HepG2 (cell line): ENCODE measurements at regions not wholly inside any gene's neighbourhood (a gene's known extent, or its start where the extent isn't known, plus 50 kb on each side); places are given as distances from the start of the nearest gene placed in this dataset.

Experiments
- ATAC-seq: fragments of 200-7000 bp; cut with Tn5 transposase; 3 replicates; pipeline ENCODE4 v1.9.1; 2020; ENCODE audit warnings: mild to moderate bottlenecking, moderate library complexity
- BruUV-seq: library from RNA; stranded (reverse); fragments of 400-500 nt; replicated peaks from 2 replicates; lab custom pipeline; 2021; lab: Mats Ljungman, UMichigan
- CTCF ChIA-PET: fragments of 300-600 bp; formaldehyde crosslinking; extraction: SDS; loops from one replicate; lab custom pipeline; 2021; ENCODE audit warnings: low total read pairs, inconsistent platforms, low intra/inter-chr PET ratio; lab: Yijun Ruan, JAX
- POLR2A ChIA-PET: fragments of 350-600 bp; sonication (Branson Sonifier 250); formaldehyde crosslinking; loops from one replicate; lab custom pipeline; 2020; ENCODE audit warnings: antibody characterized with exemption, inconsistent platforms; lab: Yijun Ruan, JAX
- DNase-seq: peaks from one replicate; pipeline ENCODE4 v3.0.0-alpha.2; 2015; ENCODE audit warnings: low spot score
- FAIRE-seq: peaks from 3 replicates; lab custom pipeline; 2011; peaks lifted over from hg19 to GRCh38; lab: Jason Lieb, UNC
- H2AFZ ChIP-seq: one replicate; pipeline ENCODE4 v1.6.1; 2011; ENCODE audit warnings: low read length, inconsistent platforms
- H3K27ac ChIP-seq: fragments of 300-600 bp; 3 replicates; pipeline ENCODE4 v1.8.0; 2011; ENCODE audit warnings: mixed run types, mild to moderate bottlenecking, mixed read lengths, low read length, inconsistent platforms; ENCODE audit not compliant: insufficient read depth; ENCODE audit errors: extremely low read length
- H3K27me3 ChIP-seq, 2 experiments: fragments of 200-600 bp in 1 of 2; 2 replicates in 1 of 2; 3 replicates in 1 of 2; pipeline versions ENCODE4 v1.6.0 to v1.8.0; 2011; ENCODE audit warnings: low read length in 2 of 2, mild to moderate bottlenecking in 2 of 2, moderate library complexity in 2 of 2, inconsistent platforms in 1 of 2; ENCODE audit not compliant: insufficient read depth in 2 of 2, control insufficient read depth in 1 of 2
- H3K36me3 ChIP-seq, 2 experiments: fragments of 200-600 bp in 1 of 2; replicated peaks in 1 of 2; 2 replicates in 1 of 2; 3 replicates in 1 of 2; pipeline versions ENCODE4 v1.5.1 to v1.8.0; 2011; ENCODE audit warnings: low read length in 2 of 2, inconsistent platforms in 1 of 2; ENCODE audit not compliant: insufficient read depth in 2 of 2, control insufficient read depth in 1 of 2
- H3K4me1 ChIP-seq: 2 replicates; pipeline ENCODE4 v1.5.1; 2012; ENCODE audit warnings: low read length, inconsistent platforms; ENCODE audit not compliant: insufficient read depth
- H3K4me2 ChIP-seq: 2 replicates; pipeline ENCODE4 v1.6.0; 2011; ENCODE audit warnings: low read depth, low read length, inconsistent platforms
- H3K4me3 ChIP-seq, 3 experiments: fragments of 200-600 bp in 1 of 3; sonication (generic), shearing (Covaris generic) in 1 of 3; replicated peaks in 1 of 3; 2 replicates each; pipeline ENCODE4 v1.5.1; 2011 to 2016; ENCODE audit warnings: low read length in 3 of 3, inconsistent platforms in 2 of 3, low read depth in 2 of 3, mild to moderate bottlenecking in 2 of 3, control low read depth in 1 of 3, mixed read lengths in 1 of 3; ENCODE audit not compliant: insufficient read depth in 1 of 3
- H3K79me2 ChIP-seq: one replicate; pipeline ENCODE4 v1.6.1; 2011; ENCODE audit warnings: low read length, inconsistent platforms; ENCODE audit not compliant: insufficient read depth
- H3K9ac ChIP-seq: 2 replicates; pipeline ENCODE4 v1.6.0; 2011; ENCODE audit warnings: mild to moderate bottlenecking, low read depth, low read length, inconsistent platforms; ENCODE audit not compliant: insufficient read depth
- H3K9me3 ChIP-seq: 2 replicates; pipeline ENCODE4 v1.5.1; 2012; ENCODE audit warnings: mild to moderate bottlenecking, low read length
- H4K20me1 ChIP-seq: 2 replicates; pipeline ENCODE4 v1.6.0; 2011; ENCODE audit warnings: inconsistent platforms, mild to moderate bottlenecking, low read length, moderate library complexity; ENCODE audit not compliant: insufficient read depth
- CEBPB ChIP-seq: IDR thresholded peaks from 2 replicates; pipeline ENCODE4 v1.6.1; 2011; ENCODE audit warnings: low read depth, low read length, improper control_type of control experiment, borderline replicate concordance
- ERF ChIP-seq: IDR thresholded peaks from 2 replicates; pipeline ENCODE4 v1.6.1; 2018; ENCODE audit warnings: missing biosample characterization, missing genetic modification reagents
- JUNB ChIP-seq: sonication (generic); formaldehyde crosslinking; IDR thresholded peaks from 2 replicates; pipeline ENCODE4 v1.8.0; 2022; ENCODE audit warnings: missing genetic modification reagents, mild to moderate bottlenecking, borderline replicate concordance
- MAF1 ChIP-seq: sonication (generic); formaldehyde crosslinking; IDR thresholded peaks from 2 replicates; pipeline ENCODE4 v1.5.0; 2020; ENCODE audit warnings: missing genetic modification reagents, borderline replicate concordance
- MAFG ChIP-seq: sonication (generic); formaldehyde crosslinking; IDR thresholded peaks from 2 replicates; pipeline ENCODE4 v1.5.1; 2020; ENCODE audit warnings: mild to moderate bottlenecking, missing genetic modification reagents
- MXD4 ChIP-seq: IDR thresholded peaks from 2 replicates; pipeline ENCODE4 v1.6.1; 2016; ENCODE audit warnings: mild to moderate bottlenecking, missing biosample characterization, missing genetic modification reagents
- SALL1 ChIP-seq: sonication (generic); formaldehyde crosslinking; IDR thresholded peaks from 2 replicates; pipeline ENCODE4 v1.8.0; 2022; ENCODE audit warnings: mild to moderate bottlenecking, missing genetic modification reagents
- TBL1XR1 ChIP-seq: fragments of 150-350 bp; IDR thresholded peaks from 2 replicates; pipeline ENCODE4 v1.6.1; 2014; ENCODE audit warnings: borderline replicate concordance, low read length; ENCODE audit not compliant: partially characterized antibody
- YEATS2 ChIP-seq: sonication (generic); formaldehyde crosslinking; IDR thresholded peaks from 2 replicates; pipeline ENCODE4 v1.4.0; 2020; ENCODE audit warnings: missing genetic modification reagents, borderline replicate concordance
- ZBTB3 ChIP-seq: sonication (generic); formaldehyde crosslinking; IDR thresholded peaks from 2 replicates; pipeline ENCODE4 v1.4.0; 2020; ENCODE audit warnings: low read depth, mild to moderate bottlenecking, moderate library complexity, missing genetic modification reagents, borderline replicate concordance
- ZNF230 ChIP-seq: sonication (generic); formaldehyde crosslinking; IDR thresholded peaks from 2 replicates; pipeline ENCODE4 v1.4.0; 2020; ENCODE audit warnings: mild to moderate bottlenecking, missing genetic modification reagents
- ZSCAN29 ChIP-seq: sonication (generic); formaldehyde crosslinking; conservative IDR thresholded peaks from 2 replicates; pipeline ENCODE4 v1.4.0; 2020; ENCODE audit warnings: mild to moderate bottlenecking, missing genetic modification reagents
- WGBS: methylation state at CpG from one replicate; pipeline ENCODE4 v1.1.6; 2017; ENCODE audit warnings: low lambda C conversion rate; 5-methylcytosine and 5-hydroxymethylcytosine counted together
- in situ Hi-C: cut with HindIII; loops from 2 replicates; pipeline ENCODE4 v1.10.0; 2017; ENCODE audit warnings: low pct_unique_long_range_greater_than_20kb; ENCODE audit not compliant: extremely low pct_ligation_motif_present
- intact Hi-C: fragments of 100-400 bp; cut with micrococcal nuclease; formaldehyde crosslinking; loops from one replicate; pipeline ENCODE4 v1.10.0; 2022; ENCODE audit not compliant: unreplicated experiment
- TF ChIP-seq, protein P1 (sequence below): sonication (generic); formaldehyde crosslinking; IDR thresholded peaks from 2 replicates; pipeline ENCODE4 v1.5.0; 2020; ENCODE audit warnings: missing genetic modification reagents, mild to moderate bottlenecking, borderline replicate concordance
- TF ChIP-seq, protein P2 (sequence below): sonication (generic); formaldehyde crosslinking; conservative IDR thresholded peaks from 2 replicates; pipeline ENCODE4 v1.8.0; 2022; ENCODE audit warnings: low read depth, missing genetic modification reagents
- TF ChIP-seq, protein P3 (sequence below): sonication (generic); formaldehyde crosslinking; IDR thresholded peaks from 2 replicates; pipeline ENCODE4 v1.4.0; 2020; ENCODE audit warnings: mild to moderate bottlenecking, missing genetic modification reagents
- TF ChIP-seq, protein P4 (sequence below): sonication (generic); formaldehyde crosslinking; IDR thresholded peaks from 2 replicates; pipeline ENCODE4 v1.4.0; 2020; ENCODE audit warnings: missing genetic modification reagents, borderline replicate concordance
- TF ChIP-seq, protein P5 (sequence below): sonication (generic); formaldehyde crosslinking; IDR thresholded peaks from 2 replicates; pipeline ENCODE4 v1.5.1; 2020; ENCODE audit warnings: missing genetic modification reagents, mild to moderate bottlenecking, borderline replicate concordance

DNA sequence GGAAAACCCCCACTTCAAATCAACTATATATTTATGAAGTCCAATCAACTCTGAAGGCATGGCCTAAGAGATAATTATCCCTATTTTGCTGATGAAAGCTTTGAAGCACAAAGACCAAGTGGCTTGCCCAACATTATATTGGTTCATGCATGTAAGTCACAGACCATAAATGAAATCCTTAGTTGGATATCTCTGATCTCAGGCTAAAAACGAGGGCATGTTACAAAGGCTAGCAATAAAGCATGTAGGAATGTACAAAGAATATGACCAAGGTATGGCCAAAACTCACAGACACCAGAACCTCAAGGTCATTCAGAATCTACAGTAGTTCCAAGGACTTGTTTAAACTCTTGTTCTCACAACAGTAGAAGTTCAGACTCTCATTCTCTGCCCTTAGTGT, 100.2 kb upstream of the SESN3 start:
- WGBS, result 0% methylated on average over 1 of the region's 1 CpG
- FAIRE-seq (no peak), DNase-seq (no peak), ATAC-seq (no peak)
- no peaks in the 10 kb centered on the region for H3K27me3 ChIP-seq
- H3K9ac ChIP-seq, result no peak overlapping the region
- H3K4me2 ChIP-seq, result no peak overlapping the region
- no peaks in the 10 kb centered on the region for H3K79me2 ChIP-seq
- H3K4me1 ChIP-seq, result no peaks in the 10 kb centered on the region
- no peak overlapping the region for H3K4me3 ChIP-seq
- no peak overlapping the region for H2AFZ ChIP-seq
- no peak overlapping the region for H3K27ac ChIP-seq
- H4K20me1 ChIP-seq, result no peaks in the 10 kb centered on the region
- no peaks in the 10 kb centered on the region for H3K9me3 ChIP-seq
- no peaks in the 10 kb centered on the region for H3K36me3 ChIP-seq
- no TSS peak for BruUV-seq
- intact Hi-C loops, result no loop called here
- in situ Hi-C loops, result no loop called here
- ChIA-PET CTCF (no interaction called here), POLR2A (no interaction called here)
- TF ChIP-seq ERF (CRISPR knock-in tag) (no peak), YEATS2 (no peak), SALL1 (CRISPR knock-in tag) (no peak), CEBPB (no peak), MXD4 (CRISPR knock-in tag) (no peak), ZBTB3 (CRISPR knock-in tag) (no peak), JUNB (CRISPR knock-in tag) (no peak), ZSCAN29 (no peak), ZNF230 (CRISPR knock-in tag) (no peak), MAFG (no peak), TBL1XR1 (no peak), MAF1 (no peak)
- TF ChIP-seq, protein P1, sequence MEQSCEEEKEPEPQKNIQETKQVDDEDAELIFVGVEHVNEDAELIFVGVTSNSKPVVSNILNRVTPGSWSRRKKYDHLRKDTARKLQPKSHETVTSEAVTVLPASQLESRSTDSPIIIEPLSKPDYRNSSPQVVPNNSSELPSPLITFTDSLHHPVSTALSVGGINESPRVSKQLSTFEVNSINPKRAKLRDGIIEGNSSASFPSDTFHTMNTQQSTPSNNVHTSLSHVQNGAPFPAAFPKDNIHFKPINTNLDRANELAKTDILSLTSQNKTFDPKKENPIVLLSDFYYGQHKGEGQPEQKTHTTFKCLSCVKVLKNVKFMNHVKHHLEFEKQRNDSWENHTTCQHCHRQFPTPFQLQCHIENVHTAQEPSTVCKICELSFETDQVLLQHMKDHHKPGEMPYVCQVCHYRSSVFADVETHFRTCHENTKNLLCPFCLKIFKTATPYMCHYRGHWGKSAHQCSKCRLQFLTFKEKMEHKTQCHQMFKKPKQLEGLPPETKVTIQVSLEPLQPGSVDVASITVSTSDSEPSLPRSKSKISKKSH (CRISPR knock-in tag), result no peak
- TF ChIP-seq, protein P2, sequence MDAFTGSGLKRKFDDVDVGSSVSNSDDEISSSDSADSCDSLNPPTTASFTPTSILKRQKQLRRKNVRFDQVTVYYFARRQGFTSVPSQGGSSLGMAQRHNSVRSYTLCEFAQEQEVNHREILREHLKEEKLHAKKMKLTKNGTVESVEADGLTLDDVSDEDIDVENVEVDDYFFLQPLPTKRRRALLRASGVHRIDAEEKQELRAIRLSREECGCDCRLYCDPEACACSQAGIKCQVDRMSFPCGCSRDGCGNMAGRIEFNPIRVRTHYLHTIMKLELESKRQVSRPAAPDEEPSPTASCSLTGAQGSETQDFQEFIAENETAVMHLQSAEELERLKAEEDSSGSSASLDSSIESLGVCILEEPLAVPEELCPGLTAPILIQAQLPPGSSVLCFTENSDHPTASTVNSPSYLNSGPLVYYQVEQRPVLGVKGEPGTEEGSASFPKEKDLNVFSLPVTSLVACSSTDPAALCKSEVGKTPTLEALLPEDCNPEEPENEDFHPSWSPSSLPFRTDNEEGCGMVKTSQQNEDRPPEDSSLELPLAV (CRISPR knock-in tag), result no peak
- TF ChIP-seq, protein P3, sequence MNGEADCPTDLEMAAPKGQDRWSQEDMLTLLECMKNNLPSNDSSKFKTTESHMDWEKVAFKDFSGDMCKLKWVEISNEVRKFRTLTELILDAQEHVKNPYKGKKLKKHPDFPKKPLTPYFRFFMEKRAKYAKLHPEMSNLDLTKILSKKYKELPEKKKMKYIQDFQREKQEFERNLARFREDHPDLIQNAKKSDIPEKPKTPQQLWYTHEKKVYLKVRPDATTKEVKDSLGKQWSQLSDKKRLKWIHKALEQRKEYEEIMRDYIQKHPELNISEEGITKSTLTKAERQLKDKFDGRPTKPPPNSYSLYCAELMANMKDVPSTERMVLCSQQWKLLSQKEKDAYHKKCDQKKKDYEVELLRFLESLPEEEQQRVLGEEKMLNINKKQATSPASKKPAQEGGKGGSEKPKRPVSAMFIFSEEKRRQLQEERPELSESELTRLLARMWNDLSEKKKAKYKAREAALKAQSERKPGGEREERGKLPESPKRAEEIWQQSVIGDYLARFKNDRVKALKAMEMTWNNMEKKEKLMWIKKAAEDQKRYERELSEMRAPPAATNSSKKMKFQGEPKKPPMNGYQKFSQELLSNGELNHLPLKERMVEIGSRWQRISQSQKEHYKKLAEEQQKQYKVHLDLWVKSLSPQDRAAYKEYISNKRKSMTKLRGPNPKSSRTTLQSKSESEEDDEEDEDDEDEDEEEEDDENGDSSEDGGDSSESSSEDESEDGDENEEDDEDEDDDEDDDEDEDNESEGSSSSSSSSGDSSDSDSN (CRISPR knock-in tag), result no peak
- TF ChIP-seq, protein P4, sequence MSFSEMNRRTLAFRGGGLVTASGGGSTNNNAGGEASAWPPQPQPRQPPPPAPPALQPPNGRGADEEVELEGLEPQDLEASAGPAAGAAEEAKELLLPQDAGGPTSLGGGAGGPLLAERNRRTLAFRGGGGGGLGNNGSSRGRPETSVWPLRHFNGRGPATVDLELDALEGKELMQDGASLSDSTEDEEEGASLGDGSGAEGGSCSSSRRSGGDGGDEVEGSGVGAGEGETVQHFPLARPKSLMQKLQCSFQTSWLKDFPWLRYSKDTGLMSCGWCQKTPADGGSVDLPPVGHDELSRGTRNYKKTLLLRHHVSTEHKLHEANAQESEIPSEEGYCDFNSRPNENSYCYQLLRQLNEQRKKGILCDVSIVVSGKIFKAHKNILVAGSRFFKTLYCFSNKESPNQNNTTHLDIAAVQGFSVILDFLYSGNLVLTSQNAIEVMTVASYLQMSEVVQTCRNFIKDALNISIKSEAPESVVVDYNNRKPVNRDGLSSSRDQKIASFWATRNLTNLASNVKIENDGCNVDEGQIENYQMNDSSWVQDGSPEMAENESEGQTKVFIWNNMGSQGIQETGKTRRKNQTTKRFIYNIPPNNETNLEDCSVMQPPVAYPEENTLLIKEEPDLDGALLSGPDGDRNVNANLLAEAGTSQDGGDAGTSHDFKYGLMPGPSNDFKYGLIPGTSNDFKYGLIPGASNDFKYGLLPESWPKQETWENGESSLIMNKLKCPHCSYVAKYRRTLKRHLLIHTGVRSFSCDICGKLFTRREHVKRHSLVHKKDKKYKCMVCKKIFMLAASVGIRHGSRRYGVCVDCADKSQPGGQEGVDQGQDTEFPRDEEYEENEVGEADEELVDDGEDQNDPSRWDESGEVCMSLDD (CRISPR knock-in tag), result no peak
- TF ChIP-seq, protein P5, sequence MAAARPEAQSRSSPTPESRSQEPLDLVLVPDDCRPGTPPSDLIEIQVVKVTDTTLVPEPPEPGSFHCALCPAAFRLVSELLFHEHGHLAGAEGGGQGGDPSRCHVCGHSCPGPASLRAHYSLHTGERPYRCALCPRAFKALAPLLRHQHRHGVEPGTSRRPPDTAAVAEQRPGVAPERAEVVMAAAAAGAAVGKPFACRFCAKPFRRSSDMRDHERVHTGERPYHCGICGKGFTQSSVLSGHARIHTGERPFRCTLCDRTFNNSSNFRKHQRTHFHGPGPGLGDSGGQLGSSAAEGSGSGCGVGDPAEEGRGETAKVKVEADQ (CRISPR knock-in tag), result no peak
